Ascending aorta (tissue), 2 donors: ENCODE measurements at regions not wholly inside any gene's neighbourhood (a gene's known extent, or its start where the extent isn't known, plus 50 kb on each side); places are given as distances from the start of the nearest gene placed in this dataset.

Experiments used
- DNase-seq, 2 donors: peaks; one replicate each; pipeline ENCODE4 v3.0.0-alpha.2; 2019; ENCODE audit warnings: low spot score in 2 of 2
- H3K27ac ChIP-seq, 2 donors: fragments of 200-600 bp; sonication (generic); one replicate each; pipeline ENCODE4 v1.5.1; 2016 to 2017; ENCODE audit warnings: mild to moderate bottlenecking in 1 of 2
- H3K27me3 ChIP-seq: fragments of 200-600 bp; sonication (generic); one replicate; pipeline ENCODE4 v1.5.1; 2017
- H3K36me3 ChIP-seq, 2 donors: fragments of 200-600 bp; sonication (generic); one replicate each; pipeline ENCODE4 v1.5.1; 2016
- H3K4me1 ChIP-seq, 2 donors: fragments of 200-600 bp; sonication (generic); one replicate each; pipeline ENCODE4 v1.5.1; 2016 to 2017; ENCODE audit warnings: mild to moderate bottlenecking in 1 of 2
- H3K4me3 ChIP-seq, 2 donors: fragments of 200-600 bp; sonication (generic); one replicate each; pipeline ENCODE4 v1.5.1; 2016 to 2017; ENCODE audit warnings: mild to moderate bottlenecking in 1 of 2
- H3K9me3 ChIP-seq, 2 donors: fragments of 200-600 bp; sonication (generic); one replicate each; pipeline ENCODE4 v1.5.1; 2016
- intact Hi-C: fragments of 100-400 bp; cut with DNase I; formaldehyde crosslinking; loops from one replicate; pipeline ENCODE4 v1.15.1; 2023
- TF ChIP-seq, protein P1 (sequence below), 3 experiments: fragments of 200-600 bp in 2 of 3; fragments of 450-650 bp in 1 of 3; sonication (generic) in 2 of 3; IDR thresholded peaks; one replicate each; pipeline ENCODE4 v1.5.1; 2016 to 2019; ENCODE audit warnings: antibody characterized with exemption in 3 of 3, mild to moderate bottlenecking in 1 of 3, moderate library complexity in 1 of 3

DNA sequence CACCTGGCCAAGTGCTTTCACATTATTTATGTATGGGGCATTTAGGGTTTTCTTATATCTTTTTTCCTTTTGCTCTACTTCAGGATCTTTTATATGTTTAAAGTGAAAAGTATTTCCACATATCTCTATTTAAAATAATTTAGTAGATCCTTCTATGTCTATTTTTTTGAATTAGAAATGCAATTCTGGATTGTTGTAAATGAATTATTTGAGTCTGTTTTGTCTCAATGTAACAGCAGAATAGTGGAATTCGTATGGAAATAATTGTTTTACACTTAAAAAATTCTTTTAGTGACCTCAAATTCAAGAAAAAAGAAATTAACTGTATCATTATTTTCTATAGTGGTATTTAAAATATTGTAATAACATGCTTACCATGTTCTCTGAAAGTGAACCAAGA is 126.5 kb upstream of the HDAC9 start:
- Histone ChIP-seq H3K9me3 (no peaks in the 10 kb centered on the region), H3K4me3 (no peak overlapping the region), H3K36me3 (no peaks in the 10 kb centered on the region), H3K27ac (no peak overlapping the region), H3K27me3 (no peaks in the 10 kb centered on the region), H3K4me1 (no peaks in the 10 kb centered on the region)
- intact Hi-C loops: loop anchor here (5.0 kb wide), 1 partner anchor 38 kb away; no protein-coding TSS in a partner anchor
- TF ChIP-seq, protein P1, sequence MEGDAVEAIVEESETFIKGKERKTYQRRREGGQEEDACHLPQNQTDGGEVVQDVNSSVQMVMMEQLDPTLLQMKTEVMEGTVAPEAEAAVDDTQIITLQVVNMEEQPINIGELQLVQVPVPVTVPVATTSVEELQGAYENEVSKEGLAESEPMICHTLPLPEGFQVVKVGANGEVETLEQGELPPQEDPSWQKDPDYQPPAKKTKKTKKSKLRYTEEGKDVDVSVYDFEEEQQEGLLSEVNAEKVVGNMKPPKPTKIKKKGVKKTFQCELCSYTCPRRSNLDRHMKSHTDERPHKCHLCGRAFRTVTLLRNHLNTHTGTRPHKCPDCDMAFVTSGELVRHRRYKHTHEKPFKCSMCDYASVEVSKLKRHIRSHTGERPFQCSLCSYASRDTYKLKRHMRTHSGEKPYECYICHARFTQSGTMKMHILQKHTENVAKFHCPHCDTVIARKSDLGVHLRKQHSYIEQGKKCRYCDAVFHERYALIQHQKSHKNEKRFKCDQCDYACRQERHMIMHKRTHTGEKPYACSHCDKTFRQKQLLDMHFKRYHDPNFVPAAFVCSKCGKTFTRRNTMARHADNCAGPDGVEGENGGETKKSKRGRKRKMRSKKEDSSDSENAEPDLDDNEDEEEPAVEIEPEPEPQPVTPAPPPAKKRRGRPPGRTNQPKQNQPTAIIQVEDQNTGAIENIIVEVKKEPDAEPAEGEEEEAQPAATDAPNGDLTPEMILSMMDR (IDR thresholded peaks at IDR 0.05): no peak
- DNase-seq: no peak

DNA sequence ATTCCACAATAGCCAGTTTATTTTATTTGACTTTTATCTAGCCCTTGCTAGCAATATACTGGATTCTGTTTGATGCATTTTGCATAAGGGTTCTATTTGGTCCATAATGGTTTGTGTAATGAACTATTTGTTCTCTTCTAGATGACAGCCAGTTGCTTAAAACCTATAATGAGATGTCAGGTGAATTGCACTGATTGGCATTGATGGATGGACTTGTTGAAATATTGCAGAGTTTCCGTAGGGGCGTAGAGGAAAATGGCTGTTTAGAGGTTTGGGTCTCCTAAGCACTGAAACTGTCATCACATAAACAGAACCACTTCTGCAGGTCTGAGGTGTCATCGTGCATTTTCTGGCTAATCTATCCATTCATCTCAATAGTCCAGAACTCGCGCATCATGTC is 124.9 kb upstream of the HDAC9 start:
- no peaks in the 10 kb centered on the region for H3K36me3 ChIP-seq

DNA sequence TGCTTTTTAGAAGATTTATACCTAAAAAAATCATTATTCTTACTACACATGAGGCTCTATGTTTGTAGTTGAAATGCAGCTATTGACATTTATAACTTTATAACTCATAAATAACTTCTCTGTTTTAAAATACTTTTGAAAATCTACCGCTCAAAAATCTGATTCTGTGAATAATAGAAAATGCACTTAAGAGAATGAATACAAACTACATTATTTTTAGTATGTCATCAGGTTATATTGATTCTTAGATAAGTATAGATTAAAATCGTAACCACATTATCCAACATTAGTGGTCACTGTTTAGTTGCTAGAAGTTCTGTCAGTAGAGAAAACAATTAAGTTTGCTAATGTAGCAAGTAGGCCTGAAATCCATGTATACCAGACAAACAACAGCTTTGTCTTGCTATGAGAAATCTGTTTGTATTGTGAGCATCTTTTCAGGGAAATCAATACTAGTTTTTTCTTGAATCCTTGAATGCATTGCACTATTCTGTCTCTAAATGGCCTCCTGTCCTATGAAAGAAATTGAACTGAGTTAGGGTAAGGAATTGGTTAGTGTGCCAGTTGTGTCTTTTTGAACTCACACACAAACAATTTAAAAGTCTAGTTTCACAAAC is 116.5 kb upstream of the HDAC9 start:
- TF ChIP-seq, protein P1 (IDR thresholded peaks at IDR 0.05): no peak
- no peak overlapping the region for H3K27ac ChIP-seq
- no peak overlapping the region for H3K4me3 ChIP-seq
- no peaks in the 10 kb centered on the region for H3K9me3 ChIP-seq
- no peaks in the 10 kb centered on the region for H3K36me3 ChIP-seq
- H3K4me1 ChIP-seq: no peaks in the 10 kb centered on the region
- no peaks in the 10 kb centered on the region for H3K27me3 ChIP-seq
- intact Hi-C loops: no loop called here
- DNase-seq: no peak

More for the DNA sequence above, 124.9 kb upstream of the HDAC9 start:
- H3K27me3 ChIP-seq: no peaks in the 10 kb centered on the region
- no peak overlapping the region for H3K4me3 ChIP-seq
- H3K27ac ChIP-seq: no peak overlapping the region
- H3K9me3 ChIP-seq: no peaks in the 10 kb centered on the region
- DNase-seq: no peak
- H3K4me1 ChIP-seq: no peaks in the 10 kb centered on the region
- intact Hi-C loops: no loop called here
- TF ChIP-seq, protein P1 (IDR thresholded peaks at IDR 0.05): no peak

DNA sequence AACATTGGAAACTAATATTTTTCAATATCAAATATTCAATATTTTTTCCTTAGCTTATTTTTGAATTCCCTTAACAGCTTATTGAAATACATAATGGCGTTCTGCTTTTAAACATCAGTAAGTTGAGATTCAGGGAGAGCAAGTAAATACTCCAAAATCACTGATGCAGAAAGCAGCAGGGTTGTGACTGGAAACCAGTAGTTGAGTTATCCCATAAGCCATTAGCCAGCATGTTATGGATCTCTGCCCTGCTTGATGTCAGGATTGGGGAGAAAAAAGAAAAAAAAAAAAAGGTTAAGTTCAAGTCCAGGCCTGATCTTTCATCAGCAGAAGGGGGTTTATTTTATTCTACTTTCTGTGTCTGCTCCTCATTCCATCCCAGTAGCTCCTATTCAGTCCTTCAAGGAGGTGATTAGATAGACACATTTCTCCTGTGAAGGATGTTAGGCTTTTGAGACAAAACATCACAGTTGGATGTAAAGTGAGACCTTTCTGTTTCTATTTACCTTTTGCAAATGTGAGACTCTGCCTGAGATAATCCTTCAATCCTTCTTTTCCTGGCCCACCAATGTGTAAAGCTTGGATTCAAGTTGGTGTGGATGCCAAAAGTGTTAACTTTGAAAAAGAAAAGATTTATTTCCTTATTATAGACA is 110.9 kb upstream of the HDAC9 start:
- H3K27ac ChIP-seq: no peak overlapping the region
- intact Hi-C loops: no loop called here
- no peak overlapping the region for H3K4me3 ChIP-seq

DNA sequence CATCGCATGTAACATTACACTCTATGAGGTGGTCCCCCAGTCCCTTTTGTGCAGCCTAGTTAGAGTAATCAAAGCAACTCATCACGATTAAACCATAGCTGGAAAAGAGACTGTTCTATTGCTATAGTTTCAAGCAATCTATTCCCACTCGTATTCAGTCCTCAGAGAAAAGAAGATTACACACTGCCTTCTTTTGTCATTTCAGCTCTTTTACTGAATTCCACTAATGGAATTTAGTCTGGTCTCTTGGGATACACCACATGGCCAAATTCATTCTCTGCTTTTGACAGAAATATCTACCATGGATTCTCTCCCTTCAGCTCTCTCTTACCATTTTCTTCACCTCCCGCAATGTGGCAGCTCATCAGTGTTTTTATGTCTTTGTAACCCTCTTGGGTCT is 108.9 kb upstream of the HDAC9 start:
- TF ChIP-seq, protein P1 (IDR thresholded peaks at IDR 0.05): no peak
- Histone ChIP-seq H3K36me3 (no peaks in the 10 kb centered on the region), H3K27ac (no peak overlapping the region), H3K4me3 (no peak overlapping the region), H3K4me1 (peaks cover 5 to 30% of the 10 kb centered on the region in 2 donors), H3K9me3 (no peaks in the 10 kb centered on the region), H3K27me3 (no peaks in the 10 kb centered on the region)
- intact Hi-C loops: no loop called here
- no peak for DNase-seq

More for the DNA sequence above, 110.9 kb upstream of the HDAC9 start:
- Histone ChIP-seq H3K9me3 (no peaks in the 10 kb centered on the region), H3K4me1 (peaks cover 0 to 20% of the 10 kb centered on the region in 2 donors), H3K36me3 (no peaks in the 10 kb centered on the region), H3K27me3 (no peaks in the 10 kb centered on the region)
- DNase-seq: no peak
- TF ChIP-seq, protein P1 (IDR thresholded peaks at IDR 0.05): no peak
